GM06990 (cell line): ENCODE measurements at regions not wholly inside any gene's neighbourhood (a gene's known extent, or its start where the extent isn't known, plus 50 kb on each side); places are given as distances from the start of the nearest gene placed in this dataset.

Experiments used
- DNase-seq: peaks from one replicate; pipeline ENCODE4 v3.0.0-alpha.2; 2011; ENCODE audit not compliant: insufficient read length; ENCODE audit errors: extremely low read depth
- H3K27me3 ChIP-seq: replicated peaks from 2 replicates; pipeline ENCODE4 v1.6.0; 2011; ENCODE audit warnings: low read length; ENCODE audit not compliant: control insufficient read depth, insufficient read depth
- H3K36me3 ChIP-seq: 2 replicates; pipeline ENCODE4 v1.5.1; 2011; ENCODE audit warnings: low read length; ENCODE audit not compliant: control insufficient read depth, insufficient read depth
- H3K4me3 ChIP-seq: replicated peaks from 2 replicates; pipeline ENCODE4 v1.5.1; 2011; ENCODE audit warnings: low read depth, mild to moderate bottlenecking, control low read depth, low read length
- CTCF ChIP-seq: IDR thresholded peaks from 2 replicates; pipeline ENCODE4 v1.5.1; 2011; ENCODE audit warnings: low read length, control low read depth, mild to moderate bottlenecking, inconsistent platforms; ENCODE audit not compliant: insufficient read depth, poor library complexity, severe bottlenecking

GRCh38 chr9:113754739-113755138, 121.4 kb upstream of the ZNF618 start:
- no peaks in the 10 kb centered on the region; the same call in 1 of the 2 replicates for H3K27me3 ChIP-seq
- DNase-seq, result no peak
- no peak overlapping the region for H3K4me3 ChIP-seq
- no peaks in the 10 kb centered on the region for H3K36me3 ChIP-seq
- TF ChIP-seq CTCF, result no peak

GRCh38 chr9:113755433-113755832, 120.7 kb upstream of the ZNF618 start:
- Histone ChIP-seq H3K27me3 (no peaks in the 10 kb centered on the region; the same call in 1 of the 2 replicates), H3K36me3 (no peaks in the 10 kb centered on the region), H3K4me3 (no peak overlapping the region)
- DNase-seq, result no peak
- TF ChIP-seq CTCF, result no peak

GRCh38 chr9:113756476-113757192, 119.5 kb upstream of the ZNF618 start:
- Histone ChIP-seq H3K4me3 (no peak overlapping the region), H3K36me3 (no peaks in the 10 kb centered on the region), H3K27me3 (no peaks in the 10 kb centered on the region; the same call in 1 of the 2 replicates)
- no peak for TF ChIP-seq CTCF
- no peak for DNase-seq

- H3K4me3 ChIP-seq, result no peak overlapping the region
- no peaks in the 10 kb centered on the region for H3K27me3 ChIP-seq
- no peak for TF ChIP-seq CTCF
- H3K36me3 ChIP-seq, result no peaks in the 10 kb centered on the region
- DNase-seq, result no peak
Measured at GRCh38 chr9:113763429-113763828, 112.7 kb upstream of the ZNF618 start.

- no peak overlapping the region for H3K4me3 ChIP-seq
Measured at GRCh38 chr9:113764572-113764971, 111.5 kb upstream of the ZNF618 start.

More at GRCh38 chr9:113764572-113764971, 111.5 kb upstream of the ZNF618 start:
- no peaks in the 10 kb centered on the region for H3K27me3 ChIP-seq
- TF ChIP-seq CTCF, result no peak
- DNase-seq, result no peak
- H3K36me3 ChIP-seq, result no peaks in the 10 kb centered on the region
